Loucy (cell line): ENCODE measurements at regions not wholly inside any gene's neighbourhood (a gene's known extent, or its start where the extent isn't known, plus 50 kb on each side); places are given as distances from the start of the nearest gene placed in this dataset.

Experiments
- CTCF ChIP-seq: fragments of 200-600 bp; sonication (generic); conservative IDR thresholded peaks from 2 replicates; pipeline ENCODE4 v1.5.1; 2014; ENCODE audit warnings: mild to moderate bottlenecking, antibody characterized with exemption, low read length
- EZH2phosphoT487 ChIP-seq: fragments of 200-600 bp; IDR thresholded peaks from 2 replicates; pipeline ENCODE4 v1.6.1; 2018; ENCODE audit warnings: antibody characterized with exemption, mild to moderate bottlenecking, moderate library complexity, borderline replicate concordance

DNA sequence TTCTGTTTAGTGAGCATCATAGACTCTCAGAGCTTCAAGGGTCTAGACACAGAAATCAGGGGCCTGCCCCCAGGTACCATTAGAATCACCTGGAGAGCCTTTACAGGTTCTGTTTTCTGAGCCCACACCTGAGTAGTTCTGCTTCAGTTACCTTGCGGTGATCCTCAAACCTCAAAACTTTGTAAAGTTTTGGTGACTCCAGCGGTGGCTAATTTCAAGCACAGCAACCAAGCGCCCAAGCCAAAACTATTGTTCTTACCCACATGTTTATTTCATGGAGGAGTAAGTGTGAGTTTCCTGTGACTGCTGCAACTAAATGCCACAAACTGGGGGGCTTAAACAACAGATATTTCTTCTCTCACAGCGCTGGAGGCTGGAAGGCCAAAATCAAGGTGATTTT, 108.9 kb downstream of the FOXD1 start:
- TF ChIP-seq CTCF (no peak), EZH2phosphoT487 (no peak)
